NB4 (cell line): ENCODE measurements at regions not wholly inside any gene's neighbourhood (a gene's known extent, or its start where the extent isn't known, plus 50 kb on each side); places are given as distances from the start of the nearest gene placed in this dataset.

Experiments used
- DNase-seq: peaks from one replicate; pipeline ENCODE4 v3.0.0; 2010; ENCODE audit warnings: low read depth
- H3K4me3 ChIP-seq: one replicate; pipeline ENCODE4 v1.5.1; 2011; ENCODE audit warnings: mild to moderate bottlenecking, low read depth, low read length, moderate library complexity
- MYC ChIP-seq: IDR thresholded peaks from 2 replicates; pipeline ENCODE4 v1.6.1; 2011; ENCODE audit warnings: low read depth, low read length
- POLR2A ChIP-seq: IDR thresholded peaks from 2 replicates; pipeline ENCODE4 v1.6.1; 2011; ENCODE audit warnings: mild to moderate bottlenecking; ENCODE audit not compliant: insufficient read length; ENCODE audit errors: extremely low read depth
- TF ChIP-seq, protein P1 (sequence below): IDR thresholded peaks from one replicate; pipeline ENCODE4 v1.5.1; 2012; ENCODE audit warnings: low read depth, low read length
- TF ChIP-seq, protein P2 (sequence below): IDR thresholded peaks from 2 replicates; pipeline ENCODE4 v1.6.1; 2011; ENCODE audit warnings: low read depth, low read length

DNA sequence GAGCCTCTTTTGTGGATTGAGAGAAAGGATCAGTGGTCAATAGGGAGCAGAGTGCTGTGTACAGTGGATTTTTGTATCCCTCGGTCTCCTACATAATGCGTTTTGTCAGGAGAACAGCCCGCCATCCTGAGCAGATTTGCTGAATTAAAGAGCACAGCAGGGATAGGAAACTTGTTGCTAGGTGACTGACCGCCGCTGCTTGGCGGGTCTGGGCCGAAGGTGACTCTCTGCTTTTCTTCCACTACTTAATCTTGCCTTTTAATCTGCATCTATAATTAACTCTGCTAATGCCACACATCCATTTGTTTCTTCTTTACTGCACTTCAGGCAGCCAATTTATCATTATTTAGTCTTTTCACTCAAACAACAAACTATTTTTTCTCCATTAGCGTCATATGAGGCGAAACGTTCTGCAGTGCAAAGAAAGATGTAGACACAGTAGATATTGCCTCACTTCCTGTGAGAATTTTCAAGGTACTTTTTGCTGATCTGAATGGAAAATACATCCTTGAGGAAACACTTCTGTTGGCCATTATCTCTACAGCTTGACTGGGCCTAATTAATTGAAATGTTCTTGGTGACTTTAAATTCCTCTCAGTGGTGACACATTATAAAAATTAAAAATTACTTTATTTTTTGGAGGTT lies 108.0 kb downstream of the PPM1A start:
- no peak overlapping the region for H3K4me3 ChIP-seq
- DNase-seq = no peak
- TF ChIP-seq MYC (no peak), POLR2A (no peak)
- TF ChIP-seq, protein P1, sequence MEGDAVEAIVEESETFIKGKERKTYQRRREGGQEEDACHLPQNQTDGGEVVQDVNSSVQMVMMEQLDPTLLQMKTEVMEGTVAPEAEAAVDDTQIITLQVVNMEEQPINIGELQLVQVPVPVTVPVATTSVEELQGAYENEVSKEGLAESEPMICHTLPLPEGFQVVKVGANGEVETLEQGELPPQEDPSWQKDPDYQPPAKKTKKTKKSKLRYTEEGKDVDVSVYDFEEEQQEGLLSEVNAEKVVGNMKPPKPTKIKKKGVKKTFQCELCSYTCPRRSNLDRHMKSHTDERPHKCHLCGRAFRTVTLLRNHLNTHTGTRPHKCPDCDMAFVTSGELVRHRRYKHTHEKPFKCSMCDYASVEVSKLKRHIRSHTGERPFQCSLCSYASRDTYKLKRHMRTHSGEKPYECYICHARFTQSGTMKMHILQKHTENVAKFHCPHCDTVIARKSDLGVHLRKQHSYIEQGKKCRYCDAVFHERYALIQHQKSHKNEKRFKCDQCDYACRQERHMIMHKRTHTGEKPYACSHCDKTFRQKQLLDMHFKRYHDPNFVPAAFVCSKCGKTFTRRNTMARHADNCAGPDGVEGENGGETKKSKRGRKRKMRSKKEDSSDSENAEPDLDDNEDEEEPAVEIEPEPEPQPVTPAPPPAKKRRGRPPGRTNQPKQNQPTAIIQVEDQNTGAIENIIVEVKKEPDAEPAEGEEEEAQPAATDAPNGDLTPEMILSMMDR = no peak
- TF ChIP-seq, protein P2, sequence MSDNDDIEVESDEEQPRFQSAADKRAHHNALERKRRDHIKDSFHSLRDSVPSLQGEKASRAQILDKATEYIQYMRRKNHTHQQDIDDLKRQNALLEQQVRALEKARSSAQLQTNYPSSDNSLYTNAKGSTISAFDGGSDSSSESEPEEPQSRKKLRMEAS = no peak

DNA sequence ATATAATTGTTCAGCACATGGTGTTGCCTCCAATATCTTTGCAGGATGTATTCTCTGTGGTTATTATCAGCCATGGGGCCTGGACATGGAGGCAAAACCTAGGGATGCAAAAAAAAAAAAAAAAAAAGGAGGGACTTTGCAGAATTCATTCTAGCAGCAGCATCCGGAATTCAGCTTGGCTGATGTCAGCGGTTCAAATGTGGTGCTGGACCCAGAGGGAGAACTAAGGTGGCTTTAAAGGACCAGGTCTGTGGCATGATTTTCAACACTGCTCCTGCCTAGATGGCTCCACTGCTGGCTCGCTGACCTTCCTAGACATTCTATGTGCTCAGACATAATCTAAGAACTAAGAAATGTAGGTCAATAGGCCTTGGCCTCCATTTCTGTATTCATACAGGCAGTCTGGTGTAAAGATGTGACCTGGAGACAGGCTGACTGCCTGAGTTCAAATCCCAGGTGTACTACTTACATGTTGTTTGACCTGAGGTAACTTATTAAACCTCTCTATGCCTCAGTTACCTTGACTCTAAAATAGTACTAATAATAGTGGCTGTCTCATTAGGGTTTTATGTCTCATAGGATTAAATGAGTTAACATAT lies 108.6 kb downstream of the PPM1A start:
- H3K4me3 ChIP-seq = no peak overlapping the region
- DNase-seq = no peak
- TF ChIP-seq, protein P2 = no peak

DNA sequence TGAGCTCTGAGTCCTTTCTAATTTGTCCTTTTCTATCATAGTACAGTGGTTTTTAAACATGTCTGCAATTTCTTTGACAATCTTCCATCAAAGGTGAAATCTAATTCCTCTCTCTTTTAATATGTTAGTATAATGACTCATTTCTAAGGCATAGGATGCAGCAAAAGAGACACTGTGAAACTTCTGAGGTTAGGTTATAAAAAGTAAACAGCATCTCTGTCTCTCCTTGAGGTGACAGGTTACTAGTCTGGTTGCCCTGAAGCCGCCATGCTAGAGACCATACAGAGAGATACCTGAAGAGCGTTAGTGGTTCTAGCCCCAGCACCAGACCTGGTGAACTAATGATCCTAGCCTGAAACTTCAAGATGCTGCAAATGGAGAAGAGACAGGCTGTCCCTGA lies 114.3 kb downstream of the PPM1A start:
- DNase-seq = no peak
- TF ChIP-seq, protein P1 = no peak
- TF ChIP-seq, protein P2 = no peak
- TF ChIP-seq POLR2A = no peak
- TF ChIP-seq MYC = no peak
- no peak overlapping the region for H3K4me3 ChIP-seq

DNA sequence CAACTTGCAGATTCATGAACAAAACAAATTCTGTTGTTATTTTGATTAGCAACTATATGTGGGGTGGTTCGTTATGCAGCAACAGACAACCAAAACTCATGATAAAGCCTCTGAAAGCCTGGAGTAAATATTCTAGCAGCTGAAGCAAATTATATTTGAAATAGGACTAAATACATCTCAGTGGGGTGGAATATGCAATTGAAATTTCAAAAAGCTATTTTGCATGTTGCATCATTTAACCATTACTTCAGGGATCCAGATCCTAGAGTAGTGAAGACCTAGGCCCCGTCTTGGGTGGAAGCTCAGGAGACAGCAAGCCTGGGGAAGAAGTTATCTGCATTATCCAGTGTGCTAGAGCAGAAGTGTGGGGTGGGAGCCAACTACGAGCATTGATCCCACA lies 114.7 kb downstream of the PPM1A start:
- no peak for DNase-seq
- H3K4me3 ChIP-seq = no peak overlapping the region
- TF ChIP-seq, protein P1 = no peak
- TF ChIP-seq MYC = no peak
- TF ChIP-seq, protein P2 = no peak
- no peak for TF ChIP-seq POLR2A

DNA sequence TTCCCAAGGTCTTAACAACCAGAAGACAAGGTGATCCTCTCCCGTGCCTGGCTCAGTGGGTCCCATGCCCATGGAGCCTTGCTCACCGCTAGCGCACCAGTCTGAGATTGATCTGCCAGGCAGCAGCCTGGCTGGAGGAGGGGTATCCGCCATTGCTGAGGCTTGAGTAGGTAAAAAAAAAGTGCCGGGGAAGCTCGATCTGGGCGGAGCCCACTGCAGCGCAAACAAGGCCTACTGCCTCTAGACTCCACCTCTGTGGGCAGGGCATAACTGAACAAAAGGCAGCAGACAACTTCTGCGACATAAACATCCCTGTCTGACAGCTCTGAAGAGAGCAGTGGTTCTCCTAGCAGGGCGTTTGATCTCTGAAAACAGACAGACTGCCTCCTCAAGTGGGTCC lies 104.0 kb downstream of the C14orf39 start:
- H3K4me3 ChIP-seq = no peak overlapping the region
- DNase-seq = no peak

More for the DNA sequence above, 104.0 kb downstream of the C14orf39 start:
- no peak for TF ChIP-seq POLR2A
- TF ChIP-seq, protein P2 = no peak
- TF ChIP-seq MYC = no peak
- TF ChIP-seq, protein P1 = no peak
